ENCODE measurements at regions not wholly inside any gene's neighbourhood (a gene's known extent, or its start where the extent isn't known, plus 50 kb on each side); places are given as distances from the start of the nearest gene placed in this dataset.

DNA sequence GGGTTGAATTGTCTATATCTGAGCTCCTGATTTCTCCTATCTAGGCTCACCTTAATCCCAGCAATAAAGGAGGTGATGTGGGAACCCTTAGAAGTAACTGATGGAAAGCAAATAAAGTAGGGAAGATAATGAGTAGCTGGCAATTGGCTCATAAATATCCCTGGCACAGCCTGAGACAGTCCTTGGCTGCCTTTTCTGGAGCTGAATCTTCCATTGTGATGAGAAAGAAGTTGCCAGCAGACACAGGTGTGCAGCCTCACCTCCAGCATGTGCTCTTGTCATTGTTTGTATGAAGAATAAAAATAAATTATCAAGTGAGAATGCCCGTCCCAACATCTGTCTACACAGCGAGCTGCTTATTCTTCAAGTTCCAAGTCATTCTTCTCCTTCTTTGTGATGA lies 53.2 kb upstream of the RASGRP1 start:
- Histone ChIP-seq H3K23me2 (ENCODE audit: low read depth, low read length) (no peaks in the 10 kb centered on the region), H3K36me3 (ENCODE audit: control insufficient read depth in 2 of 4, insufficient read depth in 4 of 4, low read length in 3 of 4) (no peaks in the 10 kb centered on the region), H2BK15ac (ENCODE audit: low read length) (no peak overlapping the region), H2BK120ac (replicated peaks; ENCODE audit: low read depth, low read length) (no peak overlapping the region), H2BK5ac (ENCODE audit: low read depth, low read length) (no peak overlapping the region), H4K20me1 (replicated peaks in 1 of 2; ENCODE audit: control insufficient read depth in 1 of 2, insufficient read depth in 2 of 2, low read length in 2 of 2) (no peaks in the 10 kb centered on the region), H3K23ac (ENCODE audit: insufficient read length) (no peak overlapping the region), H3K9ac (replicated peaks in 1 of 4; ENCODE audit: extremely low read depth in 1 of 4, low read depth in 3 of 4, low read length in 3 of 4) (no peak overlapping the region), H2BK12ac (ENCODE audit: low read depth, low read length) (no peak overlapping the region), H3K79me1 (ENCODE audit: low read depth, low read length) (no peaks in the 10 kb centered on the region), H2AFZ (ENCODE audit: low read length) (no peak overlapping the region), H3K27me3 (replicated peaks in 1 of 4; ENCODE audit: control insufficient read depth in 3 of 4, extremely low read depth in 1 of 4, insufficient read depth in 3 of 4, low read length in 3 of 4) (no peaks in the 10 kb centered on the region), H4K5ac (ENCODE audit: insufficient read length, low read depth, low read length) (no peak overlapping the region), H3K9me3 (ENCODE audit: insufficient read depth in 2 of 2, low read depth in 1 of 2, low read length in 1 of 2) (no peaks in the 10 kb centered on the region), H4K8ac (ENCODE audit: extremely low read depth, insufficient read depth, low read length) (no peak overlapping the region), H2AK5ac (ENCODE audit: low read depth, low read length) (no peak overlapping the region), H3K56ac (replicated peaks; ENCODE audit: insufficient read length, low read depth, low read length) (no peak overlapping the region), H3K18ac (ENCODE audit: extremely low read depth, low read length) (no peak overlapping the region), H2BK20ac (ENCODE audit: low read length) (no peak overlapping the region), H3K4me3 (ENCODE audit: extremely low read depth in 1 of 4, insufficient read depth in 2 of 4, low read depth in 3 of 4, low read length in 4 of 4) (no peak overlapping the region), H3K14ac (ENCODE audit: insufficient read length) (no peak overlapping the region), H3K27ac (ENCODE audit: low read depth, low read length) (no peak overlapping the region), H3K4me1 (replicated peaks in 1 of 4; ENCODE audit: control insufficient read depth in 3 of 4, insufficient read depth in 4 of 4, low read length in 3 of 4) (no peaks in the 10 kb centered on the region), H3K4ac (replicated peaks; ENCODE audit: insufficient read length, low read depth, low read length) (no peak overlapping the region), H4K91ac (replicated peaks; ENCODE audit: insufficient read length, low read length) (no peak overlapping the region), H3K4me2 (ENCODE audit: insufficient read depth in 1 of 2, low read depth in 2 of 2, low read length in 2 of 2) (no peak overlapping the region), H3K79me2 (ENCODE audit: control insufficient read depth in 1 of 2, insufficient read depth in 2 of 2, low read length in 2 of 2) (no peaks in the 10 kb centered on the region)
- no peak for DNase-seq (ENCODE audit: low read depth in 1 of 2, low spot score in 2 of 2)
- no peak for FAIRE-seq
- ChIA-PET CTCF (ENCODE audit: partially characterized antibody) (interaction anchor here (0.5 to 2.2 kb wide), 7 partner anchors 14 to 541 kb away, joined by 3 to 5 read pairs (median 3); no protein-coding TSS in a partner anchor), POLR2A (ENCODE audit: partially characterized antibody) (no interaction called here)
- 98% methylated on average over 2 of the region's 2 CpGs; no CpG with 5 or more reads in 1 of the 2 experiments for WGBS, 2 experiments (ENCODE audit: extremely low coverage in 1 of 2, insufficient coverage in 1 of 2, insufficient read length in 1 of 2, insufficient replicate concordance in 2 of 2, low coverage in 1 of 2, low lambda C conversion rate in 2 of 2, missing lambda C conversion rate in 1 of 2)
- no peak for TF ChIP-seq SP2 (IDR thresholded peaks at IDR 0.05; ENCODE audit: low read length)
- TF ChIP-seq, protein P1, sequence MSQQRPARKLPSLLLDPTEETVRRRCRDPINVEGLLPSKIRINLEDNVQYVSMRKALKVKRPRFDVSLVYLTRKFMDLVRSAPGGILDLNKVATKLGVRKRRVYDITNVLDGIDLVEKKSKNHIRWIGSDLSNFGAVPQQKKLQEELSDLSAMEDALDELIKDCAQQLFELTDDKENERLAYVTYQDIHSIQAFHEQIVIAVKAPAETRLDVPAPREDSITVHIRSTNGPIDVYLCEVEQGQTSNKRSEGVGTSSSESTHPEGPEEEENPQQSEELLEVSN (IDR thresholded peaks at IDR 0.05): no peak
- TF ChIP-seq GABPA (IDR thresholded peaks at IDR 0.05; ENCODE audit: borderline replicate concordance, insufficient read depth, low read length): no peak
- no peak for TF ChIP-seq RNF2 (IDR thresholded peaks at IDR 0.05; ENCODE audit: borderline replicate concordance, low read depth, low read length, missing control alignments, poor library complexity, severe bottlenecking)
- no peak for TF ChIP-seq RBBP5 (IDR thresholded peaks at IDR 0.05; ENCODE audit: borderline replicate concordance, low read depth, low read length)
- TF ChIP-seq, protein P2, sequence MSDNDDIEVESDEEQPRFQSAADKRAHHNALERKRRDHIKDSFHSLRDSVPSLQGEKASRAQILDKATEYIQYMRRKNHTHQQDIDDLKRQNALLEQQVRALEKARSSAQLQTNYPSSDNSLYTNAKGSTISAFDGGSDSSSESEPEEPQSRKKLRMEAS (IDR thresholded peaks at IDR 0.05): no peak
- no peak for TF ChIP-seq BCL11A (IDR thresholded peaks at IDR 0.05; ENCODE audit: low read depth in 2 of 2, low read length in 2 of 2)
- TF ChIP-seq, protein P3, sequence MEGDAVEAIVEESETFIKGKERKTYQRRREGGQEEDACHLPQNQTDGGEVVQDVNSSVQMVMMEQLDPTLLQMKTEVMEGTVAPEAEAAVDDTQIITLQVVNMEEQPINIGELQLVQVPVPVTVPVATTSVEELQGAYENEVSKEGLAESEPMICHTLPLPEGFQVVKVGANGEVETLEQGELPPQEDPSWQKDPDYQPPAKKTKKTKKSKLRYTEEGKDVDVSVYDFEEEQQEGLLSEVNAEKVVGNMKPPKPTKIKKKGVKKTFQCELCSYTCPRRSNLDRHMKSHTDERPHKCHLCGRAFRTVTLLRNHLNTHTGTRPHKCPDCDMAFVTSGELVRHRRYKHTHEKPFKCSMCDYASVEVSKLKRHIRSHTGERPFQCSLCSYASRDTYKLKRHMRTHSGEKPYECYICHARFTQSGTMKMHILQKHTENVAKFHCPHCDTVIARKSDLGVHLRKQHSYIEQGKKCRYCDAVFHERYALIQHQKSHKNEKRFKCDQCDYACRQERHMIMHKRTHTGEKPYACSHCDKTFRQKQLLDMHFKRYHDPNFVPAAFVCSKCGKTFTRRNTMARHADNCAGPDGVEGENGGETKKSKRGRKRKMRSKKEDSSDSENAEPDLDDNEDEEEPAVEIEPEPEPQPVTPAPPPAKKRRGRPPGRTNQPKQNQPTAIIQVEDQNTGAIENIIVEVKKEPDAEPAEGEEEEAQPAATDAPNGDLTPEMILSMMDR (IDR thresholded peaks at IDR 0.05; ENCODE audit: control extremely low read depth in 1 of 3, insufficient read depth in 1 of 3, low read depth in 1 of 3, low read length in 3 of 3): no peak
- TF ChIP-seq JUN (IDR thresholded peaks at IDR 0.05; ENCODE audit: low read depth, low read length): no peak
- no peak for TF ChIP-seq SAP30 (IDR thresholded peaks at IDR 0.05; ENCODE audit: insufficient read depth, insufficient replicate concordance, low read length)
